Caco-2 (cell line): ENCODE measurements at regions not wholly inside any gene's neighbourhood (a gene's known extent, or its start where the extent isn't known, plus 50 kb on each side); places are given as distances from the start of the nearest gene placed in this dataset.

Experiments
- BruUV-seq: library from RNA; stranded (reverse); fragments of 400-500 nt; replicated peaks from 2 replicates; lab custom pipeline; 2021; lab: Mats Ljungman, UMichigan
- CTCF ChIA-PET: fragments of 300-600 bp; sonication (Branson Sonifier 250); formaldehyde crosslinking; loops from one replicate; lab custom pipeline; 2022; ENCODE audit warnings: antibody characterized with exemption; lab: Charles Lee
- POLR2A ChIA-PET: fragments of 300-600 bp; sonication (Branson Sonifier 250); formaldehyde crosslinking; loops from one replicate; lab custom pipeline; 2022; ENCODE audit warnings: antibody characterized with exemption; lab: Charles Lee
- DNase-seq, 2 experiments: peaks; one replicate each; pipeline versions ENCODE4 v3.0.0 to v3.0.0-alpha.2; 2020 to 2022
- H3K27me3 ChIP-seq: replicated peaks from 2 replicates; pipeline ENCODE4 v1.6.0; 2011; ENCODE audit warnings: low read length; ENCODE audit not compliant: control insufficient read depth, insufficient read depth
- H3K36me3 ChIP-seq: 2 replicates; pipeline ENCODE4 v1.5.1; 2011; ENCODE audit warnings: low read length; ENCODE audit not compliant: control insufficient read depth, insufficient read depth
- H3K4me1 ChIP-seq: fragments of 250-450 bp; sonication (Bioruptor Pico); 2 replicates; pipeline ENCODE4 v1.5.1; 2020; ENCODE audit warnings: mild to moderate bottlenecking
- H3K4me3 ChIP-seq: 2 replicates; pipeline ENCODE4 v1.5.1; 2011; ENCODE audit warnings: low read depth, mild to moderate bottlenecking, control low read depth, low read length
- H3K9me3 ChIP-seq: fragments of 250-450 bp; sonication (Bioruptor Pico); 2 replicates; pipeline ENCODE4 v1.5.1; 2020; ENCODE audit warnings: mild to moderate bottlenecking, moderate library complexity
- H3K27ac Mint-ChIP-seq: one replicate; pipeline ENCODE4 v1.8.0; 2022; ENCODE audit warnings: mixed read lengths; ENCODE audit not compliant: unreplicated experiment
- H3K27me3 Mint-ChIP-seq: one replicate; pipeline ENCODE4 v1.8.0; 2022; ENCODE audit warnings: mixed read lengths; ENCODE audit not compliant: insufficient read depth, unreplicated experiment
- H3K36me3 Mint-ChIP-seq: one replicate; pipeline ENCODE4 v1.8.0; 2022; ENCODE audit warnings: mild to moderate bottlenecking, mixed read lengths; ENCODE audit not compliant: insufficient read depth, unreplicated experiment
- H3K4me1 Mint-ChIP-seq: one replicate; pipeline ENCODE4 v1.8.0; 2022; ENCODE audit warnings: low read depth, mixed read lengths; ENCODE audit not compliant: unreplicated experiment
- H3K4me3 Mint-ChIP-seq: one replicate; pipeline ENCODE4 v1.8.0; 2022; ENCODE audit warnings: mild to moderate bottlenecking, moderate library complexity, mixed read lengths; ENCODE audit not compliant: unreplicated experiment
- H3K9me3 Mint-ChIP-seq: one replicate; pipeline ENCODE4 v1.8.0; 2022; ENCODE audit warnings: mixed read lengths; ENCODE audit not compliant: unreplicated experiment
- intact Hi-C: fragments of 100-400 bp; cut with micrococcal nuclease; formaldehyde crosslinking; loops from one replicate; pipeline ENCODE4 v1.10.0; 2022; ENCODE audit not compliant: unreplicated experiment
- TF ChIP-seq, protein P1 (sequence below), 2 experiments: fragments of 200-600 bp in 1 of 2; IDR thresholded peaks; 1 replicate in 1 of 2; 2 replicates in 1 of 2; pipeline versions ENCODE4 v1.5.1 to v1.8.0; 2011 to 2022; ENCODE audit warnings: antibody characterized with exemption in 1 of 2, control low read depth in 1 of 2, inconsistent platforms in 1 of 2, low read depth in 1 of 2, low read length in 1 of 2, mild to moderate bottlenecking in 1 of 2, moderate library complexity in 1 of 2; ENCODE audit not compliant: insufficient read depth in 1 of 2, severe bottlenecking in 1 of 2, unreplicated experiment in 1 of 2

GRCh38 chr21:25031750-25032149 lies 575.5 kb downstream of the MRPL39 start:
- BruUV-seq = no TSS peak
- H3K27ac Mint-ChIP-seq = no peak overlapping the region
- H3K36me3 Mint-ChIP-seq = no peaks in the 10 kb centered on the region
- peaks cover 8% of the 10 kb centered on the region for H3K27me3 Mint-ChIP-seq
- no peak for DNase-seq
- no peaks in the 10 kb centered on the region for H3K9me3 Mint-ChIP-seq
- H3K9me3 ChIP-seq = no peaks in the 10 kb centered on the region
- CTCF ChIA-PET = no interaction called here
- no peak overlapping the region for H3K4me3 ChIP-seq
- H3K4me3 Mint-ChIP-seq = no peak overlapping the region
- H3K36me3 ChIP-seq = no peaks in the 10 kb centered on the region
- no peaks in the 10 kb centered on the region for H3K4me1 ChIP-seq
- intact Hi-C loops = no loop called here
- no peaks in the 10 kb centered on the region for H3K4me1 Mint-ChIP-seq
- POLR2A ChIA-PET = no interaction called here
- TF ChIP-seq, protein P1, sequence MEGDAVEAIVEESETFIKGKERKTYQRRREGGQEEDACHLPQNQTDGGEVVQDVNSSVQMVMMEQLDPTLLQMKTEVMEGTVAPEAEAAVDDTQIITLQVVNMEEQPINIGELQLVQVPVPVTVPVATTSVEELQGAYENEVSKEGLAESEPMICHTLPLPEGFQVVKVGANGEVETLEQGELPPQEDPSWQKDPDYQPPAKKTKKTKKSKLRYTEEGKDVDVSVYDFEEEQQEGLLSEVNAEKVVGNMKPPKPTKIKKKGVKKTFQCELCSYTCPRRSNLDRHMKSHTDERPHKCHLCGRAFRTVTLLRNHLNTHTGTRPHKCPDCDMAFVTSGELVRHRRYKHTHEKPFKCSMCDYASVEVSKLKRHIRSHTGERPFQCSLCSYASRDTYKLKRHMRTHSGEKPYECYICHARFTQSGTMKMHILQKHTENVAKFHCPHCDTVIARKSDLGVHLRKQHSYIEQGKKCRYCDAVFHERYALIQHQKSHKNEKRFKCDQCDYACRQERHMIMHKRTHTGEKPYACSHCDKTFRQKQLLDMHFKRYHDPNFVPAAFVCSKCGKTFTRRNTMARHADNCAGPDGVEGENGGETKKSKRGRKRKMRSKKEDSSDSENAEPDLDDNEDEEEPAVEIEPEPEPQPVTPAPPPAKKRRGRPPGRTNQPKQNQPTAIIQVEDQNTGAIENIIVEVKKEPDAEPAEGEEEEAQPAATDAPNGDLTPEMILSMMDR (IDR thresholded peaks at IDR 0.05; ENCODE audit: insufficient read depth in 1 of 2, low read depth in 1 of 2, low read length in 1 of 2, severe bottlenecking in 1 of 2, unreplicated experiment in 1 of 2) = no peak
- no peaks in the 10 kb centered on the region for H3K27me3 ChIP-seq

DNA sequence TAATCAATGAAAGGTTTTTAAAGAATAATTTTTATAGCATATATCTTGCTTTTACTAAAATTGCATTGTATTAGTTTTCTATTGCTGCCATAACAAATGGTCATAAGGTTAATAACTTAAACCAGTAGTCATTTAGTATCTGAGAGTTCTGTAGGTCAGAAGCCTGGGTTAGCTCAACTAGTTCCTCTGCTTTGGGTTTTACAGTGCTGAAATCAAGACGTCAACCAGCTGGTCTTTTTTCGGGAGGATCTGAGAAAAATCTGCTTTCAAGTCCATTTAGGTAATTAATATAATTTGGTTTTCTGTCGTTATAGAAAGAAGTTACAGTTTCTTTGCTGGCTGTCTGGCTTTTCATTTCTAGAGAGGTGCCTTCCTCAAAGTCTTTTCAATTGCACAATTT lies 577.7 kb downstream of the MRPL39 start:
- Mint-ChIP-seq H3K36me3 (no peaks in the 10 kb centered on the region), H3K4me3 (no peak overlapping the region), H3K9me3 (no peaks in the 10 kb centered on the region), H3K4me1 (no peaks in the 10 kb centered on the region), H3K27ac (no peak overlapping the region), H3K27me3 (peaks cover 8% of the 10 kb centered on the region)
- Histone ChIP-seq H3K4me1 (no peaks in the 10 kb centered on the region), H3K4me3 (no peak overlapping the region), H3K27me3 (no peaks in the 10 kb centered on the region), H3K36me3 (no peaks in the 10 kb centered on the region), H3K9me3 (no peaks in the 10 kb centered on the region)
- TF ChIP-seq, protein P1 (IDR thresholded peaks at IDR 0.05; ENCODE audit: insufficient read depth in 1 of 2, low read depth in 1 of 2, low read length in 1 of 2, severe bottlenecking in 1 of 2, unreplicated experiment in 1 of 2) = no peak
- no peak for DNase-seq
- intact Hi-C loops = no loop called here
- ChIA-PET POLR2A (no interaction called here), CTCF (no interaction called here)
- BruUV-seq = no TSS peak

DNA sequence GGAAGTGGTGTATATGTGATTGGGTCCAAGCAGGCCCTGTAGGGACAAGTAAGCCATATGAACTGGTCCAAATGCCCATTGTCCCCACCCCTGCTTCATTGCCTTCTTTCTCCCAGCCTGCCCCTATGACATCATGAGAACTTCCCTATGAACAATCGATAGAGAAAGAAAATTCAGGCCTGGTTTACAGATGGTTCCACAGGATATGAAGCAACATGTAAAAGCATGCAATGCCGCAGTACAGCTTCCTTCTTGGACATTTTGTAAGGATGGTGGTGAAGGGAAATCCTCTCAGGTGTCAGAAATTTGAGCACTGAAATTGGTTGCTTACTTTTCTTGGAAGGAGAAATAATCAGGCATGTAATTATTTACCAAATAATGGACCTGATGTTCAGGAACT lies 581.7 kb downstream of the MRPL39 start:
- Histone ChIP-seq H3K9me3 (no peaks in the 10 kb centered on the region), H3K4me3 (no peak overlapping the region), H3K27me3 (no peaks in the 10 kb centered on the region), H3K4me1 (no peaks in the 10 kb centered on the region), H3K36me3 (no peaks in the 10 kb centered on the region)
- Mint-ChIP-seq H3K9me3 (no peaks in the 10 kb centered on the region), H3K27ac (no peak overlapping the region), H3K36me3 (no peaks in the 10 kb centered on the region), H3K4me3 (no peak overlapping the region), H3K27me3 (peaks cover 3% of the 10 kb centered on the region), H3K4me1 (no peaks in the 10 kb centered on the region)
- POLR2A ChIA-PET = no interaction called here
- no TSS peak for BruUV-seq
- DNase-seq = no peak
- CTCF ChIA-PET = no interaction called here
- intact Hi-C loops = no loop called here
- TF ChIP-seq, protein P1 (IDR thresholded peaks at IDR 0.05; ENCODE audit: insufficient read depth in 1 of 2, low read depth in 1 of 2, low read length in 1 of 2, severe bottlenecking in 1 of 2, unreplicated experiment in 1 of 2) = no peak
